Gastroesophageal sphincter (tissue), 4 donors: ENCODE measurements at regions not wholly inside any gene's neighbourhood (a gene's known extent, or its start where the extent isn't known, plus 50 kb on each side); places are given as distances from the start of the nearest gene placed in this dataset.

Experiments
- small RNA-seq, 4 donors: library from RNA; depleted of rRNA; stranded (forward); fragments of <200 nt; gene quantifications; one replicate each; pipeline ENCODE3, GENCODE V24; 2016

Small RNAs in the stretch of these regions (small RNA-seq; reads per million reads assigned to genes)
- 0 reads per million in 4 donors for gene MIR5007
- gene RF02271 = 0 reads per million in 4 donors
